ENCODE measurements at regions not wholly inside any gene's neighbourhood (a gene's known extent, or its start where the extent isn't known, plus 50 kb on each side); places are given as distances from the start of the nearest gene placed in this dataset.

DNA sequence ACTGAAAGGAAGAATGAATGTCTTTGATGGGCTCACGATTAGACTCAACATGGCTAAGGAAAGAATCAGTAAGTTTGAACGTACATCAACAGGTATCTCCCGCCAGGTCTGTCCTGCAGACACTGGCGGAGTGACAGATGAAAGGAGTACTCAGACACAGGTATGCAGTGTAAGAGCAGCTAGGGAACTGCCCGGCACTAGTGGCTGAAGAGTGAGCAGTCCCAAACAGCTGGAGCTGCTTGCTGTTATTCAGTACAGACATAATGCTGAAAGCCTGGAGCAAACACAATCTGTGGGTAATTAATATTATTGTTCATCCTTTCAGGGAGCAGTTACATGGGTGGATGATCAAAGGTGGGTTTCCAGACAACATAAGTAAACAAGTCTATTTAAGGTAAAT, 835.5 kb downstream of the TLE4 start:
- Histone ChIP-seq H3K36me3 (ENCODE audit: control insufficient read depth in 2 of 4, insufficient read depth in 4 of 4, low read length in 3 of 4) (peaks cover 0 to 19% (median 8%) of the 10 kb centered on the region in 4 experiments; a peak in 2 of 8 replicates), H3K9me3 (ENCODE audit: insufficient read depth in 2 of 2, low read depth in 1 of 2, low read length in 1 of 2) (peaks cover 27% of the 10 kb centered on the region in 2 experiments), H3K27me3 (replicated peaks in 1 of 4; ENCODE audit: control insufficient read depth in 3 of 4, extremely low read depth in 1 of 4, insufficient read depth in 3 of 4, low read length in 3 of 4) (no peaks in the 10 kb centered on the region), H3K14ac (ENCODE audit: insufficient read length) (no peak overlapping the region), H3K79me2 (ENCODE audit: control insufficient read depth in 1 of 2, insufficient read depth in 2 of 2, low read length in 2 of 2) (no peaks in the 10 kb centered on the region), H2BK120ac (replicated peaks; ENCODE audit: low read depth, low read length) (no peak overlapping the region), H3K18ac (ENCODE audit: extremely low read depth, low read length) (no peak overlapping the region), H3K4ac (replicated peaks; ENCODE audit: insufficient read length, low read depth, low read length) (no peak overlapping the region), H3K79me1 (ENCODE audit: low read depth, low read length) (no peaks in the 10 kb centered on the region), H3K9ac (replicated peaks in 1 of 4; ENCODE audit: extremely low read depth in 1 of 4, low read depth in 3 of 4, low read length in 3 of 4) (no peak overlapping the region), H3K4me1 (replicated peaks in 1 of 4; ENCODE audit: control insufficient read depth in 3 of 4, insufficient read depth in 4 of 4, low read length in 3 of 4) (peaks cover 2 to 18% (median 10%) of the 10 kb centered on the region in 4 experiments; a peak in 6 of 7 replicates), H3K23ac (ENCODE audit: insufficient read length) (no peak overlapping the region), H3K56ac (replicated peaks; ENCODE audit: insufficient read length, low read depth, low read length) (no peak overlapping the region), H2BK15ac (ENCODE audit: low read length) (peak overlapping the region; percentile 83; the same call in 1 of the 2 replicates), H4K5ac (ENCODE audit: insufficient read length, low read depth, low read length) (no peak overlapping the region), H4K20me1 (replicated peaks in 1 of 2; ENCODE audit: control insufficient read depth in 1 of 2, insufficient read depth in 2 of 2, low read length in 2 of 2) (no peaks in the 10 kb centered on the region), H2BK5ac (ENCODE audit: low read depth, low read length) (no peak overlapping the region), H3K27ac (ENCODE audit: low read depth, low read length) (no peak overlapping the region), H3K4me3 (ENCODE audit: extremely low read depth in 1 of 4, insufficient read depth in 2 of 4, low read depth in 3 of 4, low read length in 4 of 4) (no peak overlapping the region), H2BK12ac (ENCODE audit: low read depth, low read length) (no peak overlapping the region), H4K8ac (ENCODE audit: extremely low read depth, insufficient read depth, low read length) (no peak overlapping the region), H2AFZ (ENCODE audit: low read length) (no peak overlapping the region), H4K91ac (replicated peaks; ENCODE audit: insufficient read length, low read length) (no peak overlapping the region), H3K4me2 (ENCODE audit: insufficient read depth in 1 of 2, low read depth in 2 of 2, low read length in 2 of 2) (no peak overlapping the region), H2AK5ac (ENCODE audit: low read depth, low read length) (no peak overlapping the region), H2BK20ac (ENCODE audit: low read length) (no peak overlapping the region), H3K23me2 (ENCODE audit: low read depth, low read length) (peaks cover 2% of the 10 kb centered on the region; the same call in 1 of the 2 replicates)
- ChIA-PET POLR2A (ENCODE audit: partially characterized antibody) (no interaction called here), CTCF (ENCODE audit: partially characterized antibody) (interaction anchor here (0.6 kb wide), 1 partner anchor 882 kb away, joined by 3 read pairs; no protein-coding TSS in a partner anchor)
- WGBS, 2 experiments (ENCODE audit: extremely low coverage in 1 of 2, insufficient coverage in 1 of 2, insufficient read length in 1 of 2, insufficient replicate concordance in 2 of 2, low coverage in 1 of 2, low lambda C conversion rate in 2 of 2, missing lambda C conversion rate in 1 of 2) = 96% methylated on average over 5 of the region's 5 CpGs; no CpG with 5 or more reads in 1 of the 2 experiments
- no peak for TF ChIP-seq PHF8 (conservative IDR thresholded peaks at IDR 0.05; ENCODE audit: low read depth, low read length)
- no peak for TF ChIP-seq FOSL1 (IDR thresholded peaks at IDR 0.05; ENCODE audit: insufficient read depth, low read depth, low read length)
- no peak for TF ChIP-seq KDM5A (IDR thresholded peaks at IDR 0.05; ENCODE audit: low read length)
- TF ChIP-seq POU5F1 (IDR thresholded peaks at IDR 0.05; ENCODE audit: low read depth, low read length) = no peak
- no peak for TF ChIP-seq CTBP2 (IDR thresholded peaks at IDR 0.05; ENCODE audit: borderline replicate concordance, insufficient read depth, insufficient read length, low read length)
- no peak for TF ChIP-seq SIX5 (IDR thresholded peaks at IDR 0.05; ENCODE audit: low read depth, low read length)
- no peak for TF ChIP-seq SAP30 (IDR thresholded peaks at IDR 0.05; ENCODE audit: insufficient read depth, insufficient replicate concordance, low read length)
- TF ChIP-seq CEBPB (IDR thresholded peaks at IDR 0.05; ENCODE audit: low read depth, low read length) = no peak
- no peak for TF ChIP-seq SP1 (IDR thresholded peaks at IDR 0.05; ENCODE audit: low read depth, low read length)
- FAIRE-seq (no peak), DNase-seq (ENCODE audit: low read depth in 1 of 2, low spot score in 2 of 2) (no peak)
